Adrenal gland (tissue), 5 donors: ENCODE measurements at regions not wholly inside any gene's neighbourhood (a gene's known extent, or its start where the extent isn't known, plus 50 kb on each side); places are given as distances from the start of the nearest gene placed in this dataset.

Experiments used
- CTCF ChIP-seq, 6 experiments: fragments of 450-650 bp in 4 of 6; fragments of 200-600 bp in 2 of 6; sonication (generic) in 1 of 6; IDR thresholded peaks; 1 replicate in 5 of 6; 2 replicates in 1 of 6; pipeline versions ENCODE4 v1.5.1 to v1.8.0; 2016 to 2021; ENCODE audit warnings: antibody characterized with exemption in 6 of 6, mild to moderate bottlenecking in 2 of 6, moderate library complexity in 1 of 6
- POLR2A ChIP-seq, 2 donors: fragments of 450-650 bp; IDR thresholded peaks; one replicate each; pipeline ENCODE4 v1.6.1; 2017; ENCODE audit warnings: antibody characterized with exemption in 2 of 2, mild to moderate bottlenecking in 2 of 2, moderate library complexity in 1 of 2
- donor health status: DM: no; HTN: no; CAD: no.

- TF ChIP-seq POLR2A (IDR thresholded peaks at IDR 0.05) (no peak), CTCF (IDR thresholded peaks at IDR 0.05) (no peak)
These were observed 86.5 kb downstream of the ERCC5 start for GRCh38 chr13:102932331-102932730.
